Esophagus squamous epithelium (tissue), 5 donors: ENCODE measurements at regions not wholly inside any gene's neighbourhood (a gene's known extent, or its start where the extent isn't known, plus 50 kb on each side); places are given as distances from the start of the nearest gene placed in this dataset.

Source experiments
- DNase-seq: peaks from one replicate; lab custom pipeline; 2025; lab: John Stamatoyannopoulos, UW
- H3K27ac ChIP-seq, 4 donors: fragments of 200-600 bp; sonication (generic); one replicate each; pipeline ENCODE4 v1.5.1; 2016 to 2019; ENCODE audit warnings: mild to moderate bottlenecking in 1 of 4
- H3K27me3 ChIP-seq, 4 donors: fragments of 200-600 bp; sonication (generic); 1 replicate in 3 of 4; 2 replicates in 1 of 4; pipeline versions ENCODE4 v1.5.1 to v1.6.0; 2017 to 2021; ENCODE audit warnings: antibody characterized with exemption in 1 of 4
- H3K36me3 ChIP-seq, 3 donors: fragments of 200-600 bp; sonication (generic); one replicate each; pipeline ENCODE4 v1.5.1; 2016 to 2019
- H3K4me1 ChIP-seq, 3 donors: fragments of 200-600 bp; sonication (generic); one replicate each; pipeline ENCODE4 v1.5.1; 2017 to 2019
- H3K4me3 ChIP-seq, 4 donors: fragments of 200-600 bp; sonication (generic); 1 replicate in 3 of 4; 2 replicates in 1 of 4; pipeline ENCODE4 v1.5.1; 2016 to 2019; ENCODE audit warnings: mild to moderate bottlenecking in 2 of 4, moderate library complexity in 1 of 4
- H3K9me3 ChIP-seq, 3 donors: fragments of 200-600 bp; sonication (generic); one replicate each; pipeline ENCODE4 v1.5.1; 2016 to 2019
- CTCF ChIP-seq, 6 experiments: fragments of 450-650 bp in 4 of 6; fragments of 200-600 bp in 2 of 6; sonication (generic) in 2 of 6; IDR thresholded peaks; one replicate each; pipeline ENCODE4 v1.5.1; 2016 to 2019; ENCODE audit warnings: antibody characterized with exemption in 6 of 6, mild to moderate bottlenecking in 4 of 6, moderate library complexity in 4 of 6
- POLR2A ChIP-seq, 4 donors: fragments of 450-650 bp; IDR thresholded peaks; one replicate each; pipeline ENCODE4 v1.6.1; 2017; ENCODE audit warnings: antibody characterized with exemption in 4 of 4, mild to moderate bottlenecking in 4 of 4, moderate library complexity in 3 of 4
- WGBS, 2 donors: methylation state at CpG; one replicate each; pipeline ENCODE4 v1.1.5; 2018; 5-methylcytosine and 5-hydroxymethylcytosine counted together
- intact Hi-C: fragments of 100-400 bp; cut with DNase I; formaldehyde crosslinking; loops from one replicate; pipeline ENCODE4 v1.15.0; 2022
- donor health status: DM: yes; HTN: yes; CAD: no.

GRCh38 chr3:27885641-27886040, 163.5 kb upstream of the EOMES start:
- DNase-seq: no peak
- H3K27ac ChIP-seq: no peak overlapping the region
- TF ChIP-seq POLR2A (IDR thresholded peaks at IDR 0.05) (no peak), CTCF (IDR thresholded peaks at IDR 0.05) (no peak)
- H3K27me3 ChIP-seq: peaks cover 0 to 4% (median 0%) of the 10 kb centered on the region in 4 donors
- H3K36me3 ChIP-seq: no peaks in the 10 kb centered on the region
- H3K9me3 ChIP-seq: no peaks in the 10 kb centered on the region
- intact Hi-C loops: no loop called here
- peaks cover 0 to 6% (median 0%) of the 10 kb centered on the region in 3 donors for H3K4me1 ChIP-seq
- H3K4me3 ChIP-seq: no peak overlapping the region
- 33 to 36% methylated on average over 1 of the region's 1 CpG for WGBS, 2 donors

GRCh38 chr3:27888562-27888961, 166.4 kb upstream of the EOMES start:
- H3K27ac ChIP-seq: no peak overlapping the region
- intact Hi-C loops: no loop called here

GRCh38 chr3:27889745-27890144, 167.6 kb upstream of the EOMES start:
- Histone ChIP-seq H3K27ac (no peak overlapping the region), H3K9me3 (no peaks in the 10 kb centered on the region), H3K27me3 (peaks cover 0 to 4% (median 0%) of the 10 kb centered on the region in 4 donors), H3K4me1 (no peaks in the 10 kb centered on the region), H3K4me3 (no peak overlapping the region), H3K36me3 (no peaks in the 10 kb centered on the region)
- intact Hi-C loops: no loop called here
- 76 to 79% methylated on average over 4 of the region's 4 CpGs for WGBS, 2 donors
- no peak for DNase-seq
- TF ChIP-seq POLR2A (IDR thresholded peaks at IDR 0.05) (no peak), CTCF (IDR thresholded peaks at IDR 0.05) (no peak)

More at GRCh38 chr3:27888562-27888961, 166.4 kb upstream of the EOMES start:
- Histone ChIP-seq H3K4me3 (no peak overlapping the region), H3K9me3 (no peaks in the 10 kb centered on the region), H3K4me1 (no peaks in the 10 kb centered on the region), H3K27me3 (peaks cover 0 to 4% (median 0%) of the 10 kb centered on the region in 4 donors), H3K36me3 (no peaks in the 10 kb centered on the region)
- 42 to 45% methylated on average over 2 of the region's 2 CpGs for WGBS, 2 donors
- TF ChIP-seq CTCF (IDR thresholded peaks at IDR 0.05) (no peak), POLR2A (IDR thresholded peaks at IDR 0.05) (no peak)
- no peak for DNase-seq

GRCh38 chr3:27900316-27900715, 178.2 kb upstream of the EOMES start:
- H3K27ac ChIP-seq: no peak overlapping the region
- 81 to 86% methylated on average over 2 of the region's 2 CpGs for WGBS, 2 donors
- TF ChIP-seq CTCF (IDR thresholded peaks at IDR 0.05): no peak
- TF ChIP-seq POLR2A (IDR thresholded peaks at IDR 0.05): no peak
- H3K4me3 ChIP-seq: no peak overlapping the region
- no peaks in the 10 kb centered on the region for H3K9me3 ChIP-seq
- intact Hi-C loops: no loop called here
- H3K27me3 ChIP-seq: no peaks in the 10 kb centered on the region
- no peaks in the 10 kb centered on the region for H3K4me1 ChIP-seq
- DNase-seq: no peak
- no peaks in the 10 kb centered on the region for H3K36me3 ChIP-seq

GRCh38 chr3:27903446-27903845, 181.3 kb upstream of the EOMES start:
- Histone ChIP-seq H3K36me3 (no peaks in the 10 kb centered on the region), H3K4me3 (no peak overlapping the region), H3K9me3 (no peaks in the 10 kb centered on the region), H3K4me1 (no peaks in the 10 kb centered on the region), H3K27me3 (no peaks in the 10 kb centered on the region), H3K27ac (no peak overlapping the region)
- DNase-seq: no peak
- intact Hi-C loops: no loop called here
- WGBS, 2 donors: 42 to 68% methylated on average over 3 of the region's 3 CpGs
- TF ChIP-seq CTCF (IDR thresholded peaks at IDR 0.05): no peak
- TF ChIP-seq POLR2A (IDR thresholded peaks at IDR 0.05): no peak
